Activated CD4-positive, alpha-beta T cell treated with anti-CD3 and anti-CD28 coated beads, Interleukin-10, Interleukin-2, amounts not matched to agents 100 ng/mL and 50 ng/mL, durations not matched to agents 16 hours and 8 hours (primary cell): ENCODE measurements at regions not wholly inside any gene's neighbourhood (a gene's known extent, or its start where the extent isn't known, plus 50 kb on each side); places are given as distances from the start of the nearest gene placed in this dataset.

Experiments used
- DNase-seq: peaks from one replicate; pipeline ENCODE4 v3.0.0-alpha.2; 2020

DNA sequence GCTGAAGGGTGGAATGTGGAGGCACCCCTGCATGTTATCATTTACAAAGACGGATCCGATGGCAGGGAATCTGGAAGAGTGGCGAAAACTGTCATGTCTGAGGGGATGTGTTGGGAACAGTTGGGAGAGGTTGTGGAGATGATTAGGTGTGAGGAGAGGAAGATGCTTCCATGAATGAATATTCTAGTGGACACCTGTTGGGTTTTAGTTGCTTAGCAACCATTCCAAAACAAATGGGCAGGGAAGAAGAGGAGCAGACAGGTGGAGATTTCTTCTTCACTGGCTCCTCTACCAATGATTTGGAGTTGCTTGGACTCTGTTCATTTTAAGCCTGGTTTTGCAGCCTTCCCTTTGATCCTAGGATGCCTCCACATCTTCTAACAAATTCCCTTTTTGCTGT, 465.3 kb upstream of the CLINT1 start:
- DNase-seq, result no peak

DNA sequence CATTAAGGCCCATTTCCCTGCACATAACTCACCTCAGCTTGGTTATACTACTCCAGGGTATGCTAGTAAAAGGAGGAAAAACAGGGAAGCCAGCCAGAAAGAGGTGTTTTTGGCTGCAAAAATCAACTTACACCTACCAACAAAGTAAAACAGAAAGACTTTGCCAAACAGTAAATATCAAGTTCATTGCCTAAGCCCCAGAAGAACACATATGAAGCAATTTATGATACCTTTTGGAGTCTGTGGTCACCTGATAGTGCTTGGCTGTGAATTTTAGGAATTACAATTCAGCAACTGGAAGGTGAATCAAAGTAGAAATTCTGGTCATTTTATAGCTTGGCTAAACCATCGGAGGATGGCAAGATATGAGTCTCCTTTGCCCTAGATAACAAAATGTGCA, 463.7 kb upstream of the CLINT1 start:
- no peak for DNase-seq

DNA sequence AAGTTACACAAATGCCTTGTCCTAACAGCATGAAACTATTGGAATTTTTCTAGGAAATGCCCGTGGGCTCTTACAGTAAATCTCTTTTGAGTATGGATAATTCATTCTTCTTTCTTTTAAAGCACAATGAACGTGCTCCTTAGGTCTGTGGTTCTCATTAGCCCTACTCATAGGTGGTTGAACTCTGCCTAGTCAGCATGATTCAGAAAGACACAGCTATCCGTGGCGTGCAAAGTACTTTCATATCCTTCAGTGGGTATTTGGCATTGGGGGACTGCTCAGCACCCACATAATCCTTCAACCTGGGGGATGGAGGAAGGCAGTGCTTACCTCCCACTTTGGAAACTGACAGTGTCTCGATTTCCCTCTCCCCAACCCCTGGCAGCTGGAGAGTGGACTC, 462.0 kb upstream of the CLINT1 start:
- DNase-seq, result no peak

DNA sequence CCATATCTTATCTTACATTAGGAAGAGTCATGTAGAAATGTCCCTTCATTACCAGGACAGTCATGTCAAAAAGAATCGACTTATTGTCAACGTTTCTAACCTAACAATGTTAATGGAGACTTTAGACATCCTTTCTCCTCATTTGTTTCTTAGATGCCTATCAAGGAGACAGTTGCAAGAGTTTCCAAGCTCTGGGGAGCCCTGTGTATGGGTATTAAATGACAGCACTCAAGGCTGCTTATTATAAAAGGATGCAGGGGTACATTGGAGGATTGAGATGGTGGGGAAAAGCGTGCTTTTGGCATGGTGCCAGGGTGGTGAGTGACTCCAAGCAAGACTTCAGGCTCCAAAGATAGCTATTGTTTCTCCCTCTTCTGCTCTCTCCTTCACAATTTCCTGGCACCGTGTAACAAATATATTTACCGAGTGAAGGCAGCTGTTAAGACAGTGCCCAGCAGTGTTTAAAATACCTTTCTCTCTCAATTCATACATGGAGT, 461.3 kb upstream of the CLINT1 start:
- no peak for DNase-seq

DNA sequence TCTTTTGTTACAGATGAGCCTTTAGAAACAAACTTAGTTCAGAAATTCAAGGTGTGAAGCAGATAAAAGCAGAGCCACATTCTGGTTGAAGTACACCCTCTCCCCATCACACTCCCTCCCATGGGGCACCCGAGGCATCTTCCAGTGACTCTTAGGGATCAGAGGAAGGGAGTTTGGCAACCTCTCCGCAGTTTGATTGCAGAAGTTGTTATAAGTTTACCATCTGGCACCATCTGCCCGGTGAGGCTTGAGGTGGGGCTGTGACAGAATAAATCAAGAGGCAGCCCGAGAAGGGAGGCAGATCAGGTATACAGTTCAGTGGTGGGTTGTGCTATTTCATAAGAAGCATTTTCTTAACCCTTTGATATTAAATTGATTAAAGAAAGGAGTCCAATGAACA, 458.6 kb upstream of the CLINT1 start:
- DNase-seq, result no peak

DNA sequence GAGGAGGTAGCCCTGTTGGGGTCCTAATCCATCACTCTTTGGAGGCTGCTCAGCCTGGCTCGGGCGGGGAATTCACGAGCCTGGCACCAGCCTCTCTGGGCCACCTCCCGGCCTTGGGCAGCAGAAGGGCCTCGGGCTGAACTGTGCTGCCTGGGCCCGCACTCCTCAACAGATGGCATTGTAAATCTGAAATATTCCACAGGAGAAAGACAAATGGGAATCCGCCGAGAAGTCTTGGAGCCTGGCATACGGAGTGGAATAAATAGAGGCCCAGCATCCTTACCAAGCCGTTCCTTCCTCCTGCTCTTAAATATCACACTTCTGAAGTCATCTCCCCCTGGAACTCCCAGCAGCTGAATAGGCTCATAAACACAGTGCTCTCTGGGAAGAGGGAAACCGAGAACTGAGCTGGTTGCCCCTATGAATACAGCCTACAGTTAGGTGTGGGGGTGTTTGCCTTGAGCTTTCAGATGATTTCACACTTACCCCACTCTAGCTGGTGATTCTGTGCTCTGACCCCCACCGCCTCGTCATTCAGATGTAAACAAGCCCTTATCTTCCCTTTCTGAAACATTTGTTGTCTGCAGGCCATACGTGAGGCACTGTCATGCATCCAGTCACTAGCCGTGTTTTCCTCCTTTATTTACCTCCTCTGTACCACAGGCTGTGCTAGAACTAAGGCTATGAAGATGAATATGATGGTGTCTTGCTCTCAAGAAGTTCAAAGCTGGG, 455.0 kb upstream of the CLINT1 start:
- no peak for DNase-seq

DNA sequence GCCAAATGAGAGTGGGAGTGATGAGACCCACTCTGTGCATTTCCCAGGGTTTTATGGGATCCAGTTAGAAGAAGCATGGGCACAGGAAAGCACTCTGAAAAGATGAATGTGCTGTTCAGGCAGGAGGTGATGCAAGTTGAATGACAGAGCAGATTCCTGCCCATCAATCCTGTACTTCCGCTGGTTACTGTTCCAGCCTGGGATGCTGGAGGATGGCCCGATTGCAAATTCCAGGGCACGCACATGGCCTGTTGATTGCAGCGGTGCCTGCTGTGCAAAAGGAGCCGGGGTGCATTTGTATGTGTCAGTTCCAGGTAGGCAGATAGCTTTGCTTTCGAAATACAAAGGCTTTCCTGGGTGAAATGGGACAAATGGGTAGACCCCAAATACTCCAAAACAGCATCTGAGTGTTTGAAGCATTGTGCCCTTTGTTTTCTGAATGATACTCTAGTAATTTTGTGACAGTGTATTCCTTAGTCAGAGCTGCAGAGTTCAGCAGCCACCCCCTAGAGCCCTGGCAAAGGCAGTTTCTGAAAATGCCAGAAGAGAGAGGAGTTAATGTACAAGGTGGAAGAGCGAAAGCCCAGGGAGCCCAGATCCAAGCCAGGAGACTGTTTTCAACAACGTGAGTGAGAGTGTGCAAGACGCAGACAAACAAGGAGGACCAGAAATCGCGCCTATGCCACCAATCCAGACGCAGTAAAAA, 454.2 kb upstream of the CLINT1 start:
- DNase-seq, result no peak

DNA sequence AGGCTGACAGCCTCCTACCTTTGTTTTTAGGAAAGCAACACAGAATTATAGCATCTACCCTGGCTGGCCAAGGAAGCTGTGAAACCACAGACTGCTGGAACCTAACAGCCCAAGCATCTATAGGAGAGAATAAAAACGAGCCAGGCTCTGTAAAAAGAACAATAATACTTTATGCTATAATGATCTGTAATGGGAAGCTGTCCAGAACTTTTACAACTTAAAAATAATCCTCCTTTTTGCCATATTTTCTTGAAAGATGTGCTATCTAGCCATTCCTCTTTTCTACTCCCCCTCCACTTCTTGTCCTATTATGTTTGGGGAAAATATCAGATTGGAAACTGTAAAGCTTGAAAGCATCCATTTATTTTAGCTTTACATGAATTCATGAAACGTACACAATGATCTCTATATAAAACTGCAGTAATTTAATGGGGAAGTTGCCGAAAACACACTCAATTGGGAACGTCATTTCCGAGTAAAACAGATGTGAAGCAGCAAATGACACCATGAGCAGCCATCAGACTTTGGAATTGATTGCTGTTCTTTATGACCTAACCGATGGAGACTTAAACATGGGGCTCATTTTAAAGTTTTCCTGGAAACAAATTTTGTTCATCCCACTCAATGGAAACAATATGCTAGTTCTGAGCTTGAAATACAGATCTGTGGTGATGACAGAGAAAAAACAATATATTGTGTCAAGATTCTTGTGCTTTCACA, 450.3 kb upstream of the CLINT1 start:
- DNase-seq, result no peak

DNA sequence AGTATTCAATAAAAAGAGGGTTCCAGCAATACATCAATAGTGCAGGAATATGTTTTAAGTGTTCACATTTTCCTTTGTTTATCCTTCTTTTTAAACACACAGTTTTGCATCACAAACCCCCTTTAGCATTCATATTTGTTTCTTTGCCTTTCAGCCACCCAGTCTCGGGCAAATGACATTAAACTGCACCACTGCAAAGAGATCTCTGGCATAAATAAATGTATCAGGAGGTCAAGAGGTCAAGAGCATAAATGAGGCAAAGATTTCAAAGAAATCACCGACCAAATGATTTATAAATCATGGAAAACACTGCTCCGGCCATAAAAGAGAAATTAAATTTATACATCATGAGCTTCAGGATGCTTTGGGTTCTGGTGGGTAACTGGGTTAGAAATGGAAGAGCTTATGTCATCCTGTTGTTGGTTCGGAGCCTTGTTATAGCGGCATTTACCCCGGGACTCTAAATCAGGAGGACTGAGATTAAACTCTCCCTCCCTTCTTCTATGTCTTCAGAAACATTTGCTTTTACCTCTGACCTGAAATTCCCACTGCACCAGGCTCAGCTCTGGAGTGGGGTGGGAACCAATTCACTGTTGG, 449.6 kb upstream of the CLINT1 start:
- DNase-seq, result no peak

DNA sequence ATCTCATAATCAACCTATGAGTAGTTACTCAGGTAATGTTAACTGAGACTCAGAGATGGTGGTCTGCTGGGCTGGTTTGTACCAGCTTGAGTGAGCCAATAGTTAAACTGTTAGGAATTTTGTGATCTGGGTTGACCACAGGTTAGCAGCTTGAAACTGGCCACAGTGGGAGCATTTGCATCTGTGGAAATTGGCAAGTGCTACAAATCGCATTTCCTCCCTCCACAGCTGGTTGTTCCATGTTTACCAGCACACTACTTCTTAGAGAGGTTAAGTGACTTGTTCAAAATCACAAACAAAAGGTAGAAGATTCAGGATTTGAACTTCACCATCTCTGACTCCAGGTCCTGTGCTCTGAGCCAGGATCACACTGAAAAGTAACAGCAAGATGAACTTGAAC, 446.9 kb upstream of the CLINT1 start:
- DNase-seq, result no peak

DNA sequence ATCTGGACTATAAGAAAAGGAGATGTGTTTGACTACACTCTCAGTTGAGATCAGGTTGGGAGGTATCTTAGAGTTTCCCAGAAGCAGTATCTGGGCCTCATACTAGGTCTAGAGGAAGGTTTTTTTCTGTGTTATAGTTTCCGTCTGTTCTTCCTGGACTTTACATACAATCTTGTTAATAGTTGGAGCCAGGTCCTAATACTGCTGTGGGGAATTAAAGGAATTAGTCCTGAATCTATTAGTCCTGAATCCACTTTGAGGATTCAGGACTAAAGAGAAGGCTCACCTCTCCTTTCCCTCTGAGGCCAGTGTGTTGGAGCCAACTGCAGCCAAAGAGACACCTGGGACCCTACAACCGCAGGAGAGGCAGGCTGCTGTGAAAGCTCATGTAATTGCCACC, 445.7 kb upstream of the CLINT1 start:
- DNase-seq, result no peak

DNA sequence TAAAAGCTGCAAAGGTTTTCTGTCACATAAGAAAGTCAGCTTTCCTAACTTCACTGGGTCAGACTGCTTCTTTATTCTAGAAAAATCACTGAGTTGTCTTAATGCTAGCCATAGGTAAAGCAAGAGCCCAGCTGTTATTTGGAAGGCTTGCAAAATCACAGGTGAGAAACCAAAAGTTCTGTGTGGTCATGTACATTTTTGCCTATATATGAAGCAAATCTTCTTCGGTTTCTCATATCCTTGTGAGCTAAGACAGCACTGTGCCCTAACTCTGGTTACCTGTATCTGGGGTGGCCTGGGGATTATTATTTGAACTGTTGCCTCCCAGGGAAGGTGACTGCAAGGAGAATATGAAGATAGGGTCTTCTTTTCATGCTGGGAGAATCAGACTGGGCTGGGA, 444.9 kb upstream of the CLINT1 start:
- DNase-seq, result no peak

DNA sequence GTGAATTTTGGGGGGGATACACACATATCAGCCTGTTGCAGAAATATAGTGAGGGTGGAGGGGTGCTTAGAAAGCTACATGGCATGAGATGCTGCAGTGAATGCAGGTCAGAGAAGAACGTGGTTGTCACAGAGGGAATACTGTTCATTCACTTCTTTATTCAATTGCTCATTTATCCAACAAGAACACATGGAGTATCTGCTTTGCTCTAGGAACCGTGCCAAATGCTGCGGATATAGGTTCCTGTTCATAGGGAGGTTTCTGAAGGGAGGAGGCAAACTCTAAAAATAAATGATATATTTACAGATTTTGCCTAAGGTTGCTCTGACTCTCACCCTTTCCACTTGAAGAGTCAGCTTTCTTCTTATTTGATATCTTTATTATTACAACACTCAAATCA, 444.3 kb upstream of the CLINT1 start:
- no peak for DNase-seq

DNA sequence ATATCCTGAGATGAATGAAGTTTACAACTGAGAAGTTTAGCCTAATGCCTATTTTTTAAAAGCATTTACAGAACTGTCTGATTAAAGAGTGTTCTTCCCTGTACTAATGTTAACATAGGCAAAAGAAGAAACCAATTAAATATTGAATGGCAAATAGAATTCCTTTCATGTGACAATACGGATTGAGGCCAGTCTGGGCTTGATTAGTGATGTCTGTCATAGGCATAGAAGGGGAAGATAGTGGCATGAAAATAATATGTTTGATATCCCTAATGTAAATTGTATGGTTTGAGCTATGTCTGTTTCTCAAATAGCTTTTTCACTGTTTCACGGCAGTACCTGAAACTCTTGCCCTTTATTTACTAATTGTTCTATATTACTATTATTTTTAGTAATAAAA, 443.1 kb upstream of the CLINT1 start:
- no peak for DNase-seq

DNA sequence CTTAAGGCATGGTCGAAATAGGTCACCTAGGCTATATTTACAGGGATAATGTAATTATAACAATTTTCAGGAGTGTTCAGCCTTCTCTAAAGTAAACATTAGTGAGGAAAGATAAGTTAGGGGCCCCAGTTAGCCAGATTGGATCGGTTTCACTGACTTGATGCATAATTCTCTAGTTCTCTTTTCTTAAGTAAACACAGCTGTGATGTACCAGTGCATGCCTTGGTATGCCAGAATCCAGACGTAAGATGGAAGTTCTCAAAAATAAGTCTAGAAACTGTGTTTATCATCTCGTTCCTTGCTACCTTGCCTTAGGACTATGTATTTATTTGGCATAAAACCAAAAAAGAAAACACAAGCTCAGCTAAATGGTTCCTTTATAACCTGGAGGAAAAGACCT, 442.2 kb upstream of the CLINT1 start:
- DNase-seq, result no peak

DNA sequence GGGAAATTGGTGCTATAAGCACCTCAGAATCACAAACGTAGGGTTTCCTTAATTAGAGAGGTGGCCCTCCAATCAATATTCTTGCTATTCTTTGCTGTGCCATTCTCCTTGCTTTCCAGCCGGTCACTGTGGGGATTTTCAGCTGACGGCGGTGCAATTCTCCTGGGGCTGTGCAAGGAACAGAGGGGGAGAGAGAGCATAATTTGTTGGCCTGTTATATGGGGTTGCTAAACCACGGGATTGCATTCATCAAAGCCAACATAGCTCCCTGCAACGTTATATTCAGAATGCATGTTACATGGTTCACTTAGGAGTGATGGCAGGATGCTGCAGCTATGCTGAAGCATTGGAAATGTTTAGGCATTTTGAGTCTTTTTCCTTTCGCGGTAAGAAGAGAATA, 441.3 kb upstream of the CLINT1 start:
- no peak for DNase-seq

DNA sequence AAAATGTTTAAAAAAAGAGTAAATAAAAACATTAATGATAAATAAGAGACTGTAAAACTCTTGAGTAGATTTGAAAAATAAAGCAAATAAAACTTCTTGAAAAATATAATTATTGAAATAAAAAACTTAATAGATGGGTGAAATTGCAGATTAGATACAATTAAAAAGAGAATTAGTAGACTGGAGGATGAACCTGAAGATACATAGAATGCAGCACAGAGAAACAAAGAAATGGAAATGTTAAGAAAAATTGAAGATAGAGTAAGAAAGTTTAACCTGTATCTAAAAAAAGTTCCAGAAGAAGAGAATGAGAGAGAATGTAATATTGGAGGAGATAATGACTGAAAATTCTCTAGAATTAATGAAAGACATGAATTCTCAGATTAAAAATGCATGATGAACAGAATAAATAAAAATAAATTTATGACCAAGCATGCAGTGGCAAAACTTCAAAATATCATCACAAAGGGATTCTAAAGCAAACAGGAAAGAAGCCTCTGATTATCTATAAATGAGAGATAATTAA, 438.1 kb upstream of the CLINT1 start:
- DNase-seq, result no peak

DNA sequence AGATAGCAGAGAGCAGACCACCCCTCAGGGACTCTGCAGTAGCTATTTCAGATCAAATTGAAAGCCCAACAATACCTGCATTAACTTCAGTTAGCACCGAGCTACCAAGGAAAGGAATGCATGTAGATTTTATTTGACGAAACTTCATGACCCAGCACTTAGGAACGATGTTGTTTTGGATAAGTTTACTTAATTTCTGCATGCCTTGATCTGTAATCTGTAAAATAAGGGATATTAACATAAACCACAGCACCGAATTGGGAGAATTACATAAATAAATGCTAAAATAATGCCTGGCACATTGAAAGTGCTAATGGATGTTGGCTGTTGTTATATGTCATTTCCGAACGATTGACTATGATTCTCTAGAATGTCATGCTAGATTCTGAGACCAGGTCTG, 435.8 kb upstream of the CLINT1 start:
- DNase-seq, result no peak

DNA sequence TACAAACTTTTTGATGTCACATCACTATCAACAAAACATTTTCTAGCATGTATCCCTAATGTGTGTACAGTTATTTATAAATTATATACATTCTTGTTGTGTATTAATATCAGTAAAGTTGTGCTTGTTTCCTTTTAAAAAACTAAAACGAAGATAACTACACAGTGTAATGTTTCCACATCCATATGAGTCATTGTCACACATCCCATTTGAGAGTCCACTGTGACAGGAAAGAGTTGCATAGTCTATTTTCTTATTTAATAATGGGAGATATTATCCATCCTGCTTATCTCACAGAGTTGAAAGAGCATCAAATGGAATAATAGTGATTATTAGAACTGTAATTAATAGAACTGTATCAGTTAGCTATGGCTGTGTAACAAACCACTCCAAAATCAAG, 434.0 kb upstream of the CLINT1 start:
- DNase-seq, result no peak

DNA sequence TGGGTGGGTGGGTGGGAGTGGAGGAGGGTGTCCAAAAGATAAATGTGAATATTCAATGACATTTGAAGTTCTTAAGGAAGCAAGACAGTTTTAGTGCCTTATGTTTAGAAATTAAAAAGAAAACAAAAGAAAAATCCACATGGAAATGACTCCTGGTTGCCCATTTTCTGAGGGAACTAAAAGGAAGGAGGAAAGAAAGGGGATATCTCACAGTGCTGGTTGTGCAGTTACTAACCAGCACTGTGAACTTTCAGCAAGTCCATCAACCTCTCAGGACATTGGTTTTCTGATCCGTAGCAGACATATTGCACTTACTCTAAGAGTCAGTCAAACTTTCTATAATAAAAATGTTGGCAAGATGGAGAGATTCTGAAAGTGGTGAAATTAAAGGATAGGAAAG, 431.0 kb upstream of the CLINT1 start:
- no peak for DNase-seq

DNA sequence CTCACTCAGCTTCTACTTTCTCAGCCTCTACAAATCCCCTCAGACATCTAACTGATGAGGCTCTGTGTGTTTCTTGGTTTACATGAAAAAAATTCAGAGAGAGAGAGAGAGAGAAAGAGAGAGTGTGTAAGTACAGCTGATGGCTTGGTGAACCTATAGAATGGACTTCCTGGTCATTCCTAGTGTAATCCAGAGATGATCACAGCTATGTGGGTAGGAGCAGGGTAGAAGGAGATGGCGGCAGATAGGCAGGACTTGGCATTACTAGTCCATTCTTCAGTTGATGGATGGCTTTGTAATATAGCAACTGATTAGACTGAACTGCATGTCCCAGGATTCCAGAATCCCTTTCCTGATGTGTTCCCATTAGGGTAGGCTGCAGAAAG, 429.3 kb upstream of the CLINT1 start:
- no peak for DNase-seq

DNA sequence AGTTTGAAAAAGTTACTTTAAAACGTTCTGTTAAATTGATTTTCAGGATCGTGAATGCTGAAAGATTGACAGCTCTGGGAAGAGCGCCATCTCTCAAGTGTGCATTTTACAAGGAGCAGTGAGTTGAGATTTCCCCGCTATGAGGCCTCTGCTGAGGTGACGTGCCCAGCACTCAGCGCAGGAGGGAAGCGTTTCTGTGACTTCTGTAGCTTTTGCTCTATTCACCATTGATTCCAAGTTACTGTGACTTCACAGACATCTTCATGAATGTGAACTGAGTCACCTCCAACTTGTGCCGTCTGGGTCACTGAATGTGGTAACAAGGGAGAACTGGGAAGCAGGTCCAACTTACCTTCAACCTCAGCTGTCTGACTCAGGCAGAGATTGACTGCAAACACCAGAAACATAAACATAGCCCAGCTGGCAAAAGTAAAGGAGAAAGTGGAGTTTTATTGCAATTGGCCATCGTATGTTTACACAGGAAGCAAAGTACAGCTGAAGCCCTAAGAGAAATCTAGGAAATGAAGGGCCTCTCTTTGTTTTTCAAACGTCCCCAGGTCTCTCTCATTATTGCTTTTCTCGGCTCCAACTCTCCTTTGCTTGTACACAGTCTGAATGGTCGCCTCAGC, 428.8 kb upstream of the CLINT1 start:
- no peak for DNase-seq

DNA sequence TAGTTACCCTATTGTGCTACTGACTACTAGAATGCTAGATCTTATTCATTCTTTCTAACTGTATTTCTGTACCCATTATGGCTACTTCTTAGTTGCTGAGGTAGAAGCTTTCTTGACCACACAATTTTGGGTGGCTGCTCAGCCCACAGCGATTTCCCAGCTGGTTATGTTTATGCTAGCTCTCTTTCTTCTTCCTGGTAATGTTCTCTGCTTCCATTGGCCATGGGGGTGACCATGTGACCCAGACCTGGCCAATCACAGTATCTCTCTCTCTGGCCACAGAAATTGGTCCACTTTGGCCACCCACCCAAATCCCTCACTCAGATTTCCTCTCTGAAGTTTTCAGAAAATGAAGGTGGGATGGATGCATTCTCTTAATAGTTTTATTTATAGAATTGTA, 427.9 kb upstream of the CLINT1 start:
- no peak for DNase-seq
